ENCODE measurements at regions not wholly inside any gene's neighbourhood (a gene's known extent, or its start where the extent isn't known, plus 50 kb on each side); places are given as distances from the start of the nearest gene placed in this dataset.
"Not testable (repeated sequence)": the region's sequence is repeated elsewhere in the genome, so short reads cannot be mapped to it uniquely, and the experiment has no call there.

GRCh38 chr3:87546216-87546615, 269.8 kb upstream of the POU1F1 start:
- Histone ChIP-seq H3K79me2 (ENCODE audit: control insufficient read depth, insufficient read depth, low read length) (no peaks in the 10 kb centered on the region), H3K9me1 (replicated peaks; ENCODE audit: control insufficient read depth, extremely low read depth, insufficient read depth, low read length) (no peaks in the 10 kb centered on the region), H3K9me3 (replicated peaks; ENCODE audit: control insufficient read depth, insufficient read depth, low read length) (no peaks in the 10 kb centered on the region), H3K4me1 (ENCODE audit: control insufficient read depth, extremely low read depth, insufficient read depth, low read length) (no peaks in the 10 kb centered on the region), H3K36me3 (ENCODE audit: control insufficient read depth in 2 of 2, extremely low read depth in 1 of 2, insufficient read depth in 2 of 2, low read length in 2 of 2) (no peaks in the 10 kb centered on the region), H3K4me3 (replicated peaks in 1 of 3; ENCODE audit: insufficient read depth in 1 of 3, low read depth in 1 of 3, low read length in 3 of 3) (no peak overlapping the region), H3K9ac (replicated peaks; ENCODE audit: extremely low read depth, insufficient read depth, low read length) (no peak overlapping the region), H2AFZ (ENCODE audit: low read depth, low read length) (no peak overlapping the region), H4K20me1 (replicated peaks; ENCODE audit: control insufficient read depth, extremely low read depth, insufficient read depth, low read length) (no peaks in the 10 kb centered on the region), H3K27me3 (ENCODE audit: control insufficient read depth in 2 of 2, insufficient read depth in 2 of 2, low read length in 2 of 2) (no peaks in the 10 kb centered on the region), H3K27ac (ENCODE audit: insufficient read depth, low read depth, low read length) (no peak overlapping the region), H3K4me2 (ENCODE audit: insufficient read depth, low read length) (no peak overlapping the region)
- intact Hi-C loops (cut with micrococcal nuclease) (no loop called here), dilution Hi-C loops (cut with MboI; ENCODE audit: extremely low pct_ligation_motif_present, low sequenced_read_pairs) (no loop called here)
- ChIA-PET POLR2A (no interaction called here), CTCF (no interaction called here)
- BruUV-seq (replicated peaks): no TSS peak
- DNase-seq (ENCODE audit: low read depth, low spot score): no peak
- FAIRE-seq: no peak
- TF ChIP-seq MYC (IDR thresholded peaks at IDR 0.05; ENCODE audit: low read depth, low read length): no peak
- TF ChIP-seq EZH2 (IDR thresholded peaks at IDR 0.05; ENCODE audit: borderline replicate concordance, low read depth, low read length, severe bottlenecking): no peak
- TF ChIP-seq, protein P1, sequence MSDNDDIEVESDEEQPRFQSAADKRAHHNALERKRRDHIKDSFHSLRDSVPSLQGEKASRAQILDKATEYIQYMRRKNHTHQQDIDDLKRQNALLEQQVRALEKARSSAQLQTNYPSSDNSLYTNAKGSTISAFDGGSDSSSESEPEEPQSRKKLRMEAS (IDR thresholded peaks at IDR 0.05; ENCODE audit: insufficient read depth, insufficient read length): no peak
- no peak for TF ChIP-seq POLR2A (IDR thresholded peaks at IDR 0.05; ENCODE audit: low read depth, low read length)
- no peak for TF ChIP-seq POLR2AphosphoS5 (IDR thresholded peaks at IDR 0.05; ENCODE audit: insufficient read depth, low read depth, low read length)
- TF ChIP-seq FOS (IDR thresholded peaks at IDR 0.05; ENCODE audit: borderline replicate concordance, insufficient read depth, low read length): no peak
- no peak for TF ChIP-seq GATA2 (IDR thresholded peaks at IDR 0.05; ENCODE audit: insufficient read depth, insufficient read length, low read depth, low read length)
- no peak for TF ChIP-seq JUN (IDR thresholded peaks at IDR 0.05; ENCODE audit: borderline replicate concordance, insufficient read depth, insufficient read length, low read depth)
- TF ChIP-seq, protein P2, sequence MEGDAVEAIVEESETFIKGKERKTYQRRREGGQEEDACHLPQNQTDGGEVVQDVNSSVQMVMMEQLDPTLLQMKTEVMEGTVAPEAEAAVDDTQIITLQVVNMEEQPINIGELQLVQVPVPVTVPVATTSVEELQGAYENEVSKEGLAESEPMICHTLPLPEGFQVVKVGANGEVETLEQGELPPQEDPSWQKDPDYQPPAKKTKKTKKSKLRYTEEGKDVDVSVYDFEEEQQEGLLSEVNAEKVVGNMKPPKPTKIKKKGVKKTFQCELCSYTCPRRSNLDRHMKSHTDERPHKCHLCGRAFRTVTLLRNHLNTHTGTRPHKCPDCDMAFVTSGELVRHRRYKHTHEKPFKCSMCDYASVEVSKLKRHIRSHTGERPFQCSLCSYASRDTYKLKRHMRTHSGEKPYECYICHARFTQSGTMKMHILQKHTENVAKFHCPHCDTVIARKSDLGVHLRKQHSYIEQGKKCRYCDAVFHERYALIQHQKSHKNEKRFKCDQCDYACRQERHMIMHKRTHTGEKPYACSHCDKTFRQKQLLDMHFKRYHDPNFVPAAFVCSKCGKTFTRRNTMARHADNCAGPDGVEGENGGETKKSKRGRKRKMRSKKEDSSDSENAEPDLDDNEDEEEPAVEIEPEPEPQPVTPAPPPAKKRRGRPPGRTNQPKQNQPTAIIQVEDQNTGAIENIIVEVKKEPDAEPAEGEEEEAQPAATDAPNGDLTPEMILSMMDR (IDR thresholded peaks at IDR 0.05; ENCODE audit: extremely low read depth in 1 of 2, insufficient read depth in 1 of 2, low read depth in 1 of 2, low read length in 2 of 2): no peak

DNA sequence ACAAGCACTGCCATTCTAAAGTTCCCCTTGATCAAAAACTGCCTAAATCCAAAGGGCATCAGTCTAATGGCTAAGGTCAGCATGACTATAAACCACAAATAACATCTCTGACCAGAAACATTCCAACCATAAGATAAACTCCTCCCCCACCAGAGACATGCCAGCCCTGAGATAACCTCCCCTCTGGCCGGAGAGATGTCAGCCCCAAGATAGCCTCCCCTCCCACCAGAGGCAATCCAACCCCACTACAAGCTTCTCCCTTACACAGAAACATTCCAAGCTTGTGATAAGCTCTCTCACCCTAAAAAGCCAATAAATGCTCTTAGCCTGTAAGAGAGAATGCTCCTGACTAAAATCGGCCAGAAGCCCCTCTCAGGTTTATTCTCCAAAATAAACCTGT, 267.0 kb upstream of the POU1F1 start:
- H3K9ac ChIP-seq (replicated peaks; ENCODE audit: extremely low read depth, insufficient read depth, low read length); H3K4me3 ChIP-seq (replicated peaks in 1 of 3; ENCODE audit: insufficient read depth in 1 of 3, low read depth in 1 of 3, low read length in 3 of 3); dilution Hi-C loops (cut with MboI; ENCODE audit: extremely low pct_ligation_motif_present, low sequenced_read_pairs); DNase-seq (ENCODE audit: low read depth, low spot score); H3K9me1 ChIP-seq (replicated peaks; ENCODE audit: control insufficient read depth, extremely low read depth, insufficient read depth, low read length); intact Hi-C loops (cut with micrococcal nuclease); H4K20me1 ChIP-seq (replicated peaks; ENCODE audit: control insufficient read depth, extremely low read depth, insufficient read depth, low read length); H3K36me3 ChIP-seq (ENCODE audit: control insufficient read depth in 2 of 2, extremely low read depth in 1 of 2, insufficient read depth in 2 of 2, low read length in 2 of 2); FAIRE-seq; H2AFZ ChIP-seq (ENCODE audit: low read depth, low read length); H3K27me3 ChIP-seq (ENCODE audit: control insufficient read depth in 2 of 2, insufficient read depth in 2 of 2, low read length in 2 of 2); H3K27ac ChIP-seq (ENCODE audit: insufficient read depth, low read depth, low read length); H3K4me2 ChIP-seq (ENCODE audit: insufficient read depth, low read length); BruUV-seq (replicated peaks); H3K4me1 ChIP-seq (ENCODE audit: control insufficient read depth, extremely low read depth, insufficient read depth, low read length); H3K79me2 ChIP-seq (ENCODE audit: control insufficient read depth, insufficient read depth, low read length); POLR2A ChIA-PET; H3K9me3 ChIP-seq (replicated peaks; ENCODE audit: control insufficient read depth, insufficient read depth, low read length); CTCF ChIA-PET: not testable (repeated sequence)
